ENCODE measurements at regions not wholly inside any gene's neighbourhood (a gene's known extent, or its start where the extent isn't known, plus 50 kb on each side); places are given as distances from the start of the nearest gene placed in this dataset.

DNA sequence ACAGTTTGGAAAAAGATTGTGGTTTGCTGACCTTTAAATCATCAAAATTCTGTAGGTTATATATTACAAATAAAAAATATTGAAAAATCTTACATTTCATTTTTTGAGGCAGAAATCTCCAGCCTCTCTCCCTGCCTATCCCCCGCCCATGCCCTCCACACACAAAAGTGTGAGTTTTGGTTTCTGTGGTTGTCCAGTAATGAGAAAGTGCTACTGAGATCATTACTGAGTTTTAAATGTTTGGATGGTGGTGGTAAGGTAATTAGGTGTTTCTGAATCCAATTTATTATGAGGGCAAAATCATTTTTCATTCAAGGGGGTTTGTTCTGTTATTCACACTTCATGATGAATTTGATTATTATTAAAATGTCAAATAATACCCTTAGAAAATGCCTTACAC, 448.0 kb upstream of the SLC10A2 start:
- TF ChIP-seq, protein P1, sequence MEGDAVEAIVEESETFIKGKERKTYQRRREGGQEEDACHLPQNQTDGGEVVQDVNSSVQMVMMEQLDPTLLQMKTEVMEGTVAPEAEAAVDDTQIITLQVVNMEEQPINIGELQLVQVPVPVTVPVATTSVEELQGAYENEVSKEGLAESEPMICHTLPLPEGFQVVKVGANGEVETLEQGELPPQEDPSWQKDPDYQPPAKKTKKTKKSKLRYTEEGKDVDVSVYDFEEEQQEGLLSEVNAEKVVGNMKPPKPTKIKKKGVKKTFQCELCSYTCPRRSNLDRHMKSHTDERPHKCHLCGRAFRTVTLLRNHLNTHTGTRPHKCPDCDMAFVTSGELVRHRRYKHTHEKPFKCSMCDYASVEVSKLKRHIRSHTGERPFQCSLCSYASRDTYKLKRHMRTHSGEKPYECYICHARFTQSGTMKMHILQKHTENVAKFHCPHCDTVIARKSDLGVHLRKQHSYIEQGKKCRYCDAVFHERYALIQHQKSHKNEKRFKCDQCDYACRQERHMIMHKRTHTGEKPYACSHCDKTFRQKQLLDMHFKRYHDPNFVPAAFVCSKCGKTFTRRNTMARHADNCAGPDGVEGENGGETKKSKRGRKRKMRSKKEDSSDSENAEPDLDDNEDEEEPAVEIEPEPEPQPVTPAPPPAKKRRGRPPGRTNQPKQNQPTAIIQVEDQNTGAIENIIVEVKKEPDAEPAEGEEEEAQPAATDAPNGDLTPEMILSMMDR (IDR thresholded peaks at IDR 0.05; ENCODE audit: borderline replicate concordance, extremely low read depth, low read length, poor library complexity, severe bottlenecking) = no peak
- TF ChIP-seq EZH2 (IDR thresholded peaks at IDR 0.05; ENCODE audit: borderline replicate concordance, low read depth, low read length, severe bottlenecking) = no peak
